ENCODE measurements at regions not wholly inside any gene's neighbourhood (a gene's known extent, or its start where the extent isn't known, plus 50 kb on each side); places are given as distances from the start of the nearest gene placed in this dataset.

DNA sequence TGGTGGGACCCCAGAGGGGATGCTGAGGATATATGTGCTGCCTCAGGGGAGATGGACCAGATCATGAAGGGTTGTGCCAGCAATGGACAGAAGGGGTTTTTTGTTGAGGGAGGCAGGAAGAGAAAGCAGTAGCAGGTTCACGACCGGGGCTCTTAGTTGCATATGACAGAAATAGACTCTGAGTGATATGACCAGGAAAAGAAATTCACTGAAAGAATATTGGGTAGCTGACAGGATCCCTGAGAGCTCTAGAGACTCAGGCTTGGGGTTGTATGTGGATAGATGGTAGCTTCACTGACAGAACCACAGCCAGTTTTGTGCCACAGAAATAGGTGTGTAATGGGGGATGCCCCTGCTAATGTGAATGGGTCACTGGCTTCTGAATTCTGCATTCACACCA lies 241.6 kb downstream of the ZNF621 start:
- DNase-seq (no peak), ATAC-seq (no peak)
- Histone ChIP-seq H3K4me1 (peaks cover 11% of the 10 kb centered on the region), H3K36me3 (no peaks in the 10 kb centered on the region), H3K27ac (no peak overlapping the region), H3K4me3 (no peak overlapping the region), H3K27me3 (ENCODE audit: low read depth) (no peaks in the 10 kb centered on the region), H3K9me3 (no peaks in the 10 kb centered on the region)
- TF ChIP-seq, protein P1, sequence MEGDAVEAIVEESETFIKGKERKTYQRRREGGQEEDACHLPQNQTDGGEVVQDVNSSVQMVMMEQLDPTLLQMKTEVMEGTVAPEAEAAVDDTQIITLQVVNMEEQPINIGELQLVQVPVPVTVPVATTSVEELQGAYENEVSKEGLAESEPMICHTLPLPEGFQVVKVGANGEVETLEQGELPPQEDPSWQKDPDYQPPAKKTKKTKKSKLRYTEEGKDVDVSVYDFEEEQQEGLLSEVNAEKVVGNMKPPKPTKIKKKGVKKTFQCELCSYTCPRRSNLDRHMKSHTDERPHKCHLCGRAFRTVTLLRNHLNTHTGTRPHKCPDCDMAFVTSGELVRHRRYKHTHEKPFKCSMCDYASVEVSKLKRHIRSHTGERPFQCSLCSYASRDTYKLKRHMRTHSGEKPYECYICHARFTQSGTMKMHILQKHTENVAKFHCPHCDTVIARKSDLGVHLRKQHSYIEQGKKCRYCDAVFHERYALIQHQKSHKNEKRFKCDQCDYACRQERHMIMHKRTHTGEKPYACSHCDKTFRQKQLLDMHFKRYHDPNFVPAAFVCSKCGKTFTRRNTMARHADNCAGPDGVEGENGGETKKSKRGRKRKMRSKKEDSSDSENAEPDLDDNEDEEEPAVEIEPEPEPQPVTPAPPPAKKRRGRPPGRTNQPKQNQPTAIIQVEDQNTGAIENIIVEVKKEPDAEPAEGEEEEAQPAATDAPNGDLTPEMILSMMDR (IDR thresholded peaks at IDR 0.05), result no peak
- intact Hi-C loops (cut with DNase I), result no loop called here

DNA sequence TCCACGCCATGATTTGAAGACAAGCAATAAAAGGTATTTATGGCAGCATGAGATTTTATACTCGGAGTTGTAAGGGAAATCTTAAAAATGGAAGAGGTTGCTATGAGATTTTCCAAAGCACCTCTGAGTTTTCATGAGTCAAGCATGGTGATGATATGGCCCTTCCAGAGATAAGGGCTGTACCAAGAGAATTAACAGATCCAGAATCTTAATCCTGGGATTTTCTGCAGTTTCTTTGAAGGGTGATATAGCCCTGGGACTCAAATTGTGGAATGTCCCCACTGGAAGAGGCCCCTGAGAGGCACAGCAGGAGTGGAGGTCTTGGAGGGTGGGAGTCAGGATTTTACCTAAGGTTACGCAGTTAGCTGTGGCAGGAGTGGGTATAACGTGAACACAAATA lies 243.3 kb downstream of the ZNF621 start:
- TF ChIP-seq, protein P1 (IDR thresholded peaks at IDR 0.05), result no peak
- intact Hi-C loops (cut with DNase I), result no loop called here
- H3K9me3 ChIP-seq, result no peaks in the 10 kb centered on the region
- DNase-seq (no peak), ATAC-seq (no peak)
- H3K27ac ChIP-seq, result no peak overlapping the region
- no peaks in the 10 kb centered on the region for H3K27me3 ChIP-seq (ENCODE audit: low read depth)
- H3K4me3 ChIP-seq, result no peak overlapping the region
- H3K4me1 ChIP-seq, result peaks cover 11% of the 10 kb centered on the region
- no peaks in the 10 kb centered on the region for H3K36me3 ChIP-seq

DNA sequence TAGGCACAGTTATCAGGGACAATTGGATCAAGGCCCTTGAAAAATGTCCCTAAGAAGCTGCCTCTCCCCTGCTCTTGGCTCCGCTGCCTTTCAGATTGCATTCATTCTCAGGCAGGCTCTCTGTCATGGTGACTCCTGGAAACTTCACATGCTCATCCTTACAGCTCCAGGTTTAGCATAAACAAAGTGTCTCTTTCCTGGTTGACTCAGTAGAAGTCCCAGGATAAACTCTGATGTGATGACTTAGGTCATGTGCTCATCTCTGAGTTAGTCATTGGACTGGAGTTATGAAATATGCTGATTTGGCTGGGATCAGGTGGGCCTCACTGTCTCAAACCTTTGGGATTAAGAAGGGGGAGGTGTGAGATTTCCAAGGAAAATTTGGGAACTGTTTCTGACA lies 243.8 kb downstream of the ZNF621 start:
- TF ChIP-seq, protein P1 (IDR thresholded peaks at IDR 0.05), result no peak
- DNase-seq, result no peak
- no peaks in the 10 kb centered on the region for H3K9me3 ChIP-seq
- no peak overlapping the region for H3K4me3 ChIP-seq
- peaks cover 11% of the 10 kb centered on the region for H3K4me1 ChIP-seq
- H3K27ac ChIP-seq, result no peak overlapping the region
- no peaks in the 10 kb centered on the region for H3K36me3 ChIP-seq
- no peak for ATAC-seq
- intact Hi-C loops (cut with DNase I), result no loop called here
- H3K27me3 ChIP-seq (ENCODE audit: low read depth), result no peaks in the 10 kb centered on the region

DNA sequence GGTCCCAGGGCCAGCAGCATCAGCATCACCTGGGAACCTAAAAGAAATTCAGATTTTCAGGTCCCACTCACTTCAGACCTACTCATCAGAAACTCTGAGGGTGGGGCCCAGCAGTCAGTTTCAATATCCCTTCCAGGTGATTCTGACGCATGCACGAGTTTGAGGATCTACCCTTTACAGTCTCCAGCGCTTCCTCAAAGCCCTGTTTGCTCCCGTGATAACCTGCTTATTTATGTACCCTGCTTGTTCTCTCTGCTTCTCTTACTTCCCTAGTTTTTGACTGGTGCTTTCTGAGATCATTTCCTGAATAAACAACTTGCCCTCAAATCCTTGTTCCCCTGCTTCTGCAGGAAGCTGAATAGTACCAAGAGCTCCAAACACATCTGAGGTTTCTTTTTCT lies 245.3 kb downstream of the ZNF621 start:
- peak overlapping the region; percentile 60 for H3K27ac ChIP-seq
- TF ChIP-seq, protein P1 (IDR thresholded peaks at IDR 0.05), result no peak
- no peaks in the 10 kb centered on the region for H3K36me3 ChIP-seq
- ATAC-seq, result peak in 1 of 2 donors; percentile 46
- H3K4me1 ChIP-seq, result peaks cover 11% of the 10 kb centered on the region
- DNase-seq, result no peak
- H3K4me3 ChIP-seq, result no peak overlapping the region
- intact Hi-C loops (cut with DNase I), result no loop called here
- no peaks in the 10 kb centered on the region for H3K27me3 ChIP-seq (ENCODE audit: low read depth)
- H3K9me3 ChIP-seq, result no peaks in the 10 kb centered on the region

DNA sequence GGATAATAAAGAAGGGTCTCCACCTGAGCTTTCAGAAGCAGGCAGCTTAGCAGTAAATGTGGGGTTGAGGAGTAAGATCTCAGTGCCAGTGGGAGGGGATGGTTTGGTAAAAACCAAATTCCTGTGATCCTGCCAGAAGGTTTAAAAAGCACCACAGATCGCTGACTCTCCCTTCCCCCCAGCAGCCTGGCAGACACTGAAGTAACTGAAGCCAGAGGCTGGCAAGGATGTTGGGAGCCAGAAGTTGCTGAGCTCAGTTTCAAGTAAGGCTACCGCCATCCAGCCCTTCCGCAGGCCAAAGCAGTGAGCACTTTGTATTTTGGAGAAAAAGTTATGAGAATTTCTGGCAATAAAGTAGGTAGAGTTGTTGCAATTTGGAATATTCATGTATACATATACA lies 246.4 kb downstream of the ZNF621 start:
- DNase-seq (no peak), ATAC-seq (no peak)
- Histone ChIP-seq H3K27ac (no peak overlapping the region), H3K36me3 (no peaks in the 10 kb centered on the region), H3K27me3 (ENCODE audit: low read depth) (no peaks in the 10 kb centered on the region), H3K4me1 (peaks cover 11% of the 10 kb centered on the region), H3K9me3 (no peaks in the 10 kb centered on the region), H3K4me3 (no peak overlapping the region)
- intact Hi-C loops (cut with DNase I), result no loop called here
- TF ChIP-seq, protein P1 (IDR thresholded peaks at IDR 0.05), result no peak

DNA sequence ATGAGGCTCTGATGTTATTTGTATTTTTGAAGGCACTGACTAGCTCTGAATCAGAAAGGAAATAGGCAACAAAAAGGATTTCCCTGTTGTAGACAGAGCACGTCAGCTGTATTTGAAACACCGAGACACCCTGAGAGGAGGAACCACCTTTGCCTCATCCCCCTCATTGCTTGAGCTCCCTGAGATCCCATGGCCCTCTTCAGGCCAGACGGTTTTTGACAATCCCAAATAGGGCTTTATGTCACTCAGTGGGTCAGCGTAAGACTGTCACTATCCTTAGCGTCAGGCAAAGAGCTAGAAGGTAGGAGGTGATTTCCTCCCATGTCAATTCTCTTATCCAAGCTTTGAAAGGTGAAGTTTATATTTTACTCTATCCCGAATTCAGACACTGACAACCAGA lies 254.3 kb downstream of the ZNF621 start:
- no peaks in the 10 kb centered on the region for H3K9me3 ChIP-seq
- no peak for DNase-seq
- intact Hi-C loops (cut with DNase I), result no loop called here

More for the DNA sequence above, 254.3 kb downstream of the ZNF621 start:
- Histone ChIP-seq H3K27me3 (ENCODE audit: low read depth) (no peaks in the 10 kb centered on the region), H3K4me3 (no peak overlapping the region), H3K27ac (no peak overlapping the region), H3K4me1 (peaks cover 23% of the 10 kb centered on the region), H3K36me3 (no peaks in the 10 kb centered on the region)
- ATAC-seq, result no peak
- TF ChIP-seq, protein P1 (IDR thresholded peaks at IDR 0.05), result no peak
